IPS DF 6.9 (cell line): ENCODE measurements at regions not wholly inside any gene's neighbourhood (a gene's known extent, or its start where the extent isn't known, plus 50 kb on each side); places are given as distances from the start of the nearest gene placed in this dataset.

Experiments used
- DNase-seq: peaks from one replicate; pipeline ENCODE4 v3.0.0-alpha.2; 2013; ENCODE audit warnings: low read depth, low spot score
- H3K27ac ChIP-seq: one replicate; pipeline ENCODE4 v1.5.1; 2013; ENCODE audit warnings: low read length, control low read depth
- H3K27me3 ChIP-seq: 2 replicates; pipeline ENCODE4 v1.6.1; 2013; ENCODE audit warnings: mild to moderate bottlenecking, low read length; ENCODE audit not compliant: control insufficient read depth, insufficient read depth
- H3K36me3 ChIP-seq: 2 replicates; pipeline ENCODE4 v1.6.1; 2013; ENCODE audit warnings: low read length; ENCODE audit not compliant: control insufficient read depth, insufficient read depth
- H3K4me1 ChIP-seq: 2 replicates; pipeline ENCODE4 v1.6.1; 2013; ENCODE audit warnings: low read length; ENCODE audit not compliant: control insufficient read depth, insufficient read depth
- H3K4me3 ChIP-seq: 2 replicates; pipeline ENCODE4 v1.5.1; 2013; ENCODE audit warnings: mild to moderate bottlenecking, low read length
- H3K9me3 ChIP-seq: 2 replicates; pipeline ENCODE4 v1.6.1; 2013; ENCODE audit warnings: low read length, inconsistent platforms; ENCODE audit not compliant: control insufficient read depth, insufficient read depth
- WGBS: extraction: QIAGEN DNeasy Blood & Tissue Kit; methylation state at CpG from one replicate; pipeline ENCODE4 v1.1.7; 2013; ENCODE audit warnings: mixed read lengths, missing lambda C conversion rate; ENCODE audit not compliant: insufficient read length, insufficient coverage; 5-methylcytosine and 5-hydroxymethylcytosine counted together

- WGBS: no CpG with 5 or more reads among the region's 2 CpGs
- no peak overlapping the region for H3K4me3 ChIP-seq
- no peaks in the 10 kb centered on the region for H3K4me1 ChIP-seq
- no peaks in the 10 kb centered on the region for H3K9me3 ChIP-seq
- no peaks in the 10 kb centered on the region for H3K36me3 ChIP-seq
- DNase-seq: no peak
- H3K27ac ChIP-seq: no peak overlapping the region
- H3K27me3 ChIP-seq: no peaks in the 10 kb centered on the region
Measured at GRCh38 chr7:118762451-118762850, 537.9 kb downstream of the ANKRD7 start.

GRCh38 chr7:118764221-118764620, 539.7 kb downstream of the ANKRD7 start:
- Histone ChIP-seq H3K4me3 (no peak overlapping the region), H3K4me1 (no peaks in the 10 kb centered on the region), H3K27me3 (no peaks in the 10 kb centered on the region), H3K9me3 (no peaks in the 10 kb centered on the region), H3K27ac (no peak overlapping the region), H3K36me3 (no peaks in the 10 kb centered on the region)
- WGBS: 100% methylated on average over 1 of the region's 4 CpGs
- DNase-seq: no peak

GRCh38 chr7:118771672-118772071, 547.2 kb downstream of the ANKRD7 start:
- Histone ChIP-seq H3K27me3 (no peaks in the 10 kb centered on the region), H3K4me3 (no peak overlapping the region), H3K9me3 (no peaks in the 10 kb centered on the region), H3K36me3 (no peaks in the 10 kb centered on the region), H3K4me1 (no peaks in the 10 kb centered on the region), H3K27ac (no peak overlapping the region)
- no peak for DNase-seq

GRCh38 chr7:118777308-118777707, 552.8 kb downstream of the ANKRD7 start:
- H3K4me1 ChIP-seq: no peaks in the 10 kb centered on the region
- no peaks in the 10 kb centered on the region for H3K9me3 ChIP-seq
- no peak for DNase-seq
- no CpG with 5 or more reads among the region's 1 CpG for WGBS
- no peak overlapping the region for H3K27ac ChIP-seq
- H3K27me3 ChIP-seq: no peaks in the 10 kb centered on the region
- no peaks in the 10 kb centered on the region for H3K36me3 ChIP-seq
- no peak overlapping the region for H3K4me3 ChIP-seq

GRCh38 chr7:118792682-118793081, 568.2 kb downstream of the ANKRD7 start:
- Histone ChIP-seq H3K27ac (no peak overlapping the region), H3K9me3 (no peaks in the 10 kb centered on the region), H3K4me1 (no peaks in the 10 kb centered on the region; the same call in 1 of the 2 replicates), H3K27me3 (no peaks in the 10 kb centered on the region), H3K36me3 (no peaks in the 10 kb centered on the region), H3K4me3 (no peak overlapping the region)
- DNase-seq: no peak
- WGBS: no CpG with 5 or more reads among the region's 4 CpGs

- no peaks in the 10 kb centered on the region for H3K36me3 ChIP-seq
- no CpG with 5 or more reads among the region's 1 CpG for WGBS
- DNase-seq: no peak
Measured at GRCh38 chr7:118793582-118793981, 569.1 kb downstream of the ANKRD7 start.

GRCh38 chr7:118794419-118794818, 569.9 kb downstream of the ANKRD7 start:
- H3K27me3 ChIP-seq: no peaks in the 10 kb centered on the region
- no peak for DNase-seq
- no peaks in the 10 kb centered on the region for H3K36me3 ChIP-seq
- WGBS: no CpG with 5 or more reads among the region's 1 CpG
- H3K27ac ChIP-seq: no peak overlapping the region
- H3K4me3 ChIP-seq: no peak overlapping the region
- no peaks in the 10 kb centered on the region for H3K9me3 ChIP-seq
- H3K4me1 ChIP-seq: no peaks in the 10 kb centered on the region; the same call in 1 of the 2 replicates

More at GRCh38 chr7:118793582-118793981, 569.1 kb downstream of the ANKRD7 start:
- no peaks in the 10 kb centered on the region; the same call in 1 of the 2 replicates for H3K4me1 ChIP-seq
- no peak overlapping the region for H3K27ac ChIP-seq
- H3K9me3 ChIP-seq: no peaks in the 10 kb centered on the region
- no peak overlapping the region for H3K4me3 ChIP-seq
- H3K27me3 ChIP-seq: no peaks in the 10 kb centered on the region

GRCh38 chr7:118801366-118801765, 576.9 kb downstream of the ANKRD7 start:
- no peak for DNase-seq
- Histone ChIP-seq H3K27me3 (no peaks in the 10 kb centered on the region), H3K4me1 (no peaks in the 10 kb centered on the region), H3K36me3 (no peaks in the 10 kb centered on the region), H3K27ac (no peak overlapping the region), H3K9me3 (no peaks in the 10 kb centered on the region), H3K4me3 (no peak overlapping the region)
- WGBS: no CpG with 5 or more reads among the region's 2 CpGs

- no peaks in the 10 kb centered on the region for H3K36me3 ChIP-seq
- H3K4me3 ChIP-seq: no peak overlapping the region
- no peaks in the 10 kb centered on the region for H3K9me3 ChIP-seq
- H3K27me3 ChIP-seq: no peaks in the 10 kb centered on the region
- no CpG with 5 or more reads among the region's 2 CpGs for WGBS
- H3K27ac ChIP-seq: no peak overlapping the region
- H3K4me1 ChIP-seq: no peaks in the 10 kb centered on the region
- DNase-seq: no peak
Measured at GRCh38 chr7:118802726-118803125, 578.2 kb downstream of the ANKRD7 start.

- Histone ChIP-seq H3K9me3 (no peaks in the 10 kb centered on the region), H3K27me3 (no peaks in the 10 kb centered on the region), H3K36me3 (no peaks in the 10 kb centered on the region), H3K4me1 (no peaks in the 10 kb centered on the region), H3K27ac (no peak overlapping the region), H3K4me3 (no peak overlapping the region)
- DNase-seq: no peak
- WGBS: no CpG with 5 or more reads among the region's 1 CpG
Measured at GRCh38 chr7:118826246-118826645, 601.7 kb downstream of the ANKRD7 start.

GRCh38 chr7:118836933-118837332, 612.4 kb downstream of the ANKRD7 start:
- H3K4me1 ChIP-seq: no peaks in the 10 kb centered on the region
- no peaks in the 10 kb centered on the region for H3K36me3 ChIP-seq
- H3K4me3 ChIP-seq: no peak overlapping the region
- no peaks in the 10 kb centered on the region for H3K9me3 ChIP-seq
- no peak for DNase-seq
- WGBS: no CpG with 5 or more reads among the region's 2 CpGs
- no peak overlapping the region for H3K27ac ChIP-seq
- H3K27me3 ChIP-seq: no peaks in the 10 kb centered on the region
